H9 (cell line): ENCODE measurements at regions not wholly inside any gene's neighbourhood (a gene's known extent, or its start where the extent isn't known, plus 50 kb on each side); places are given as distances from the start of the nearest gene placed in this dataset.

Source experiments
- DNase-seq: peaks from one replicate; pipeline ENCODE4 v3.0.0-alpha.2; 2017
- H2AFZ ChIP-seq: one replicate; pipeline ENCODE4 v1.6.1; 2013; ENCODE audit warnings: mild to moderate bottlenecking, low read length, control low read depth, moderate library complexity
- H2AK5ac ChIP-seq: 2 replicates; pipeline ENCODE4 v1.6.1; 2013; ENCODE audit warnings: low read length, control low read depth, mixed read lengths; ENCODE audit not compliant: insufficient read length
- H2BK120ac ChIP-seq: one replicate; pipeline ENCODE4 v1.6.1; 2013; ENCODE audit warnings: low read depth, mild to moderate bottlenecking, low read length, control low read depth, inconsistent platforms; ENCODE audit not compliant: poor library complexity, severe bottlenecking
- H2BK12ac ChIP-seq: 2 replicates; pipeline ENCODE4 v1.6.1; 2013; ENCODE audit warnings: low read length, control low read depth, mixed read lengths, low read depth; ENCODE audit not compliant: insufficient read length
- H2BK15ac ChIP-seq: 2 replicates; pipeline ENCODE4 v1.6.1; 2013; ENCODE audit warnings: low read depth, low read length, control low read depth
- H2BK20ac ChIP-seq: one replicate; pipeline ENCODE4 v1.6.1; 2013; ENCODE audit warnings: low read depth, mild to moderate bottlenecking, low read length, control low read depth, inconsistent platforms; ENCODE audit not compliant: poor library complexity, severe bottlenecking
- H2BK5ac ChIP-seq: 2 replicates; pipeline ENCODE4 v1.6.1; 2013; ENCODE audit warnings: low read length, control low read depth, mixed read lengths; ENCODE audit not compliant: insufficient read length
- H3K14ac ChIP-seq: 2 replicates; pipeline ENCODE4 v1.6.1; 2013; ENCODE audit warnings: low read length, control low read depth; ENCODE audit not compliant: insufficient read depth
- H3K18ac ChIP-seq: 2 replicates; pipeline ENCODE4 v1.6.1; 2013; ENCODE audit warnings: low read depth, mild to moderate bottlenecking, mixed read lengths, low read length, control low read depth; ENCODE audit not compliant: insufficient read length
- H3K23ac ChIP-seq: 2 replicates; pipeline ENCODE4 v1.6.1; 2013; ENCODE audit warnings: low read length, control low read depth, mixed read lengths, low read depth; ENCODE audit not compliant: insufficient read length
- H3K23me2 ChIP-seq: 2 replicates; pipeline ENCODE4 v1.6.1; 2013; ENCODE audit warnings: low read depth, mild to moderate bottlenecking, mixed read lengths, low read length, control low read depth; ENCODE audit not compliant: insufficient read length, poor library complexity, severe bottlenecking
- H3K27ac ChIP-seq: 2 replicates; pipeline ENCODE4 v1.5.1; 2013; ENCODE audit warnings: low read length, control low read depth, mixed read lengths, low read depth; ENCODE audit not compliant: insufficient read length
- H3K27me3 ChIP-seq: 2 replicates; pipeline ENCODE4 v1.6.1; 2013; ENCODE audit warnings: low read length, control low read depth, inconsistent platforms; ENCODE audit not compliant: insufficient read depth
- H3K4ac ChIP-seq: 2 replicates; pipeline ENCODE4 v1.6.1; 2013; ENCODE audit warnings: low read depth, mild to moderate bottlenecking, control low read depth, inconsistent platforms, low read length, moderate library complexity
- H3K4me1 ChIP-seq: 2 replicates; pipeline ENCODE4 v1.6.1; 2013; ENCODE audit warnings: low read length, control low read depth, inconsistent platforms; ENCODE audit not compliant: insufficient read depth
- H3K4me2 ChIP-seq: 2 replicates; pipeline ENCODE4 v1.6.1; 2013; ENCODE audit warnings: low read length, control low read depth, mixed read lengths; ENCODE audit not compliant: insufficient read length, insufficient read depth
- H3K56ac ChIP-seq: 2 replicates; pipeline ENCODE4 v1.6.1; 2013; ENCODE audit warnings: low read depth, mild to moderate bottlenecking, mixed read lengths, low read length, control low read depth; ENCODE audit not compliant: insufficient read length
- H3K79me1 ChIP-seq: 2 replicates; pipeline ENCODE4 v1.6.1; 2013; ENCODE audit warnings: low read depth, mild to moderate bottlenecking, moderate library complexity, low read length, control low read depth, inconsistent platforms; ENCODE audit not compliant: insufficient read depth, poor library complexity, severe bottlenecking
- H3K79me2 ChIP-seq: 2 replicates; pipeline ENCODE4 v1.6.1; 2013; ENCODE audit warnings: low read length, control low read depth, inconsistent platforms; ENCODE audit not compliant: insufficient read depth
- H3K9ac ChIP-seq: 2 replicates; pipeline ENCODE4 v1.6.1; 2013; ENCODE audit warnings: low read length, control low read depth, mixed read lengths; ENCODE audit not compliant: insufficient read length; ENCODE audit errors: extremely low read depth
- H3K9me3 ChIP-seq: one replicate; pipeline ENCODE4 v1.6.1; 2013; ENCODE audit warnings: low read depth, low read length, inconsistent platforms; ENCODE audit not compliant: control insufficient read depth
- H3T11ph ChIP-seq: one replicate; pipeline ENCODE4 v1.6.1; 2013; ENCODE audit warnings: mild to moderate bottlenecking, low read length, control low read depth, inconsistent platforms
- H4K20me1 ChIP-seq: one replicate; pipeline ENCODE4 v1.6.1; 2013; ENCODE audit not compliant: control insufficient read depth, insufficient read length, insufficient read depth
- H4K5ac ChIP-seq: 2 replicates; pipeline ENCODE4 v1.6.1; 2013; ENCODE audit warnings: low read depth, mild to moderate bottlenecking, mixed read lengths, low read length, control low read depth; ENCODE audit not compliant: insufficient read length
- H4K8ac ChIP-seq: replicated peaks from 2 replicates; pipeline ENCODE4 v1.6.1; 2013; ENCODE audit warnings: low read length, control low read depth, mixed read lengths, low read depth; ENCODE audit not compliant: insufficient read length
- H4K91ac ChIP-seq: 2 replicates; pipeline ENCODE4 v1.6.1; 2013; ENCODE audit warnings: low read depth, mild to moderate bottlenecking, moderate library complexity, mixed read lengths, low read length, control low read depth; ENCODE audit not compliant: insufficient read length
- H3K27ac Mint-ChIP-seq, 3 experiments: 2 replicates in 2 of 3; 3 replicates in 1 of 3; pipeline ENCODE4 v1.8.0; 2020 to 2021; ENCODE audit warnings: mixed read lengths in 3 of 3, mild to moderate bottlenecking in 1 of 3, moderate library complexity in 1 of 3
- H3K27me3 Mint-ChIP-seq: 2 replicates; pipeline ENCODE4 v1.8.0; 2021; ENCODE audit warnings: low read depth, mild to moderate bottlenecking, moderate library complexity, mixed read lengths
- H3K36me3 Mint-ChIP-seq, 3 experiments: 2 replicates in 2 of 3; 3 replicates in 1 of 3; pipeline ENCODE4 v1.8.0; 2020 to 2021; ENCODE audit warnings: low read depth in 3 of 3, mixed read lengths in 3 of 3; ENCODE audit not compliant: insufficient read depth in 1 of 3
- H3K4me1 Mint-ChIP-seq, 2 experiments: 2 replicates each; pipeline ENCODE4 v1.8.0; 2020; ENCODE audit warnings: mixed read lengths in 2 of 2
- H3K4me3 Mint-ChIP-seq, 2 experiments: 2 replicates in 1 of 2; 3 replicates in 1 of 2; pipeline ENCODE4 v1.8.0; 2020 to 2021; ENCODE audit warnings: mild to moderate bottlenecking in 2 of 2, mixed read lengths in 2 of 2, moderate library complexity in 1 of 2
- H3K9me3 Mint-ChIP-seq, 2 experiments: 2 replicates in 1 of 2; 3 replicates in 1 of 2; pipeline ENCODE4 v1.8.0; 2020; ENCODE audit warnings: mild to moderate bottlenecking in 2 of 2, mixed read lengths in 2 of 2, moderate library complexity in 1 of 2
- CTCF ChIP-seq: fragments of 200-600 bp; sonication (generic); conservative IDR thresholded peaks from 3 replicates; pipeline ENCODE4 v1.8.0; 2021; ENCODE audit warnings: antibody characterized with exemption, mild to moderate bottlenecking
- WGBS: extraction: QIAGEN DNeasy Blood & Tissue Kit; methylation state at CpG from one replicate; pipeline ENCODE4 v1.1.7; 2013; ENCODE audit warnings: missing lambda C conversion rate, low lambda C conversion rate, mixed read lengths; ENCODE audit not compliant: insufficient read length; ENCODE audit errors: extremely low coverage; 5-methylcytosine and 5-hydroxymethylcytosine counted together

DNA sequence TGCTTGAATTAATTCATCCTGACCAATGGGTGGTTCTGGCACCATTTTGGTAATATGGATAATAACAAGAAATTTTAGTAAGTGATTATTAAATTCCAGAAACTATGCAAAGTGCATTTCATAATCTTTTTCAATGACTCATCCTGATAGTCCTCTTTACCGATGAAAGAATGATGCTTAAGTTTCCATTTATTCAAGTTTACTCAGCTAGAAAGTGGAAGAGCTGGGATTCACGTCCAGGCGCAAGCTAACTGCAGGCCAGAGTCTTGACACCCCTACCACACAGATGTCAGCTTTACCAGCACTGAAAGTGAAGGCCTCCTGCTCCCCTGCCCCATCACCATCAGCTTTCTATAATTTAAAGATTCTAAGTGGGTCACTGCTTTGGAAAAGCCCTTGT is 493.5 kb upstream of the WWC1 start:
- H3K56ac ChIP-seq: no peak overlapping the region
- H3K27ac ChIP-seq: no peak overlapping the region
- WGBS: no CpG with 5 or more reads among the region's 3 CpGs

More for the DNA sequence above, 493.5 kb upstream of the WWC1 start:
- Histone ChIP-seq H3K23ac (no peak overlapping the region), H3K23me2 (no peaks in the 10 kb centered on the region), H2BK12ac (no peak overlapping the region), H3K27me3 (no peaks in the 10 kb centered on the region), H2AK5ac (no peak overlapping the region), H3K9ac (no peak overlapping the region), H3K79me2 (no peaks in the 10 kb centered on the region), H3K79me1 (no peaks in the 10 kb centered on the region), H2BK5ac (no peak overlapping the region), H4K5ac (no peak overlapping the region), H3K4ac (no peak overlapping the region), H3K4me1 (peaks cover 6% of the 10 kb centered on the region; the same call in 1 of the 2 replicates), H2BK15ac (no peak overlapping the region), H2AFZ (no peak overlapping the region), H3K14ac (no peak overlapping the region), H3T11ph (no peak overlapping the region), H2BK120ac (no peak overlapping the region), H4K91ac (no peak overlapping the region), H3K4me2 (no peak overlapping the region), H3K9me3 (no peaks in the 10 kb centered on the region), H2BK20ac (no peak overlapping the region), H3K18ac (no peak overlapping the region), H4K8ac (no peak overlapping the region), H4K20me1 (no peaks in the 10 kb centered on the region)
- Mint-ChIP-seq H3K27me3 (no peaks in the 10 kb centered on the region), H3K4me1 (peaks cover 6 to 11% of the 10 kb centered on the region in 2 experiments), H3K4me3 (no peak overlapping the region), H3K27ac (no peak overlapping the region), H3K9me3 (no peaks in the 10 kb centered on the region), H3K36me3 (no peaks in the 10 kb centered on the region)
- DNase-seq: no peak
- no peak for TF ChIP-seq CTCF
